ENCODE measurements at regions not wholly inside any gene's neighbourhood (a gene's known extent, or its start where the extent isn't known, plus 50 kb on each side); places are given as distances from the start of the nearest gene placed in this dataset.

GRCh38 chr7:33745934-33746333 lies 159.4 kb upstream of the BMPER start:
- H3K27ac ChIP-seq (ENCODE audit: low read depth, low read length): no peak overlapping the region
- no peaks in the 10 kb centered on the region for H3K36me3 ChIP-seq (ENCODE audit: control insufficient read depth in 5 of 5, insufficient read depth in 5 of 5, low read length in 5 of 5)
- H3K9me3 ChIP-seq (ENCODE audit: control insufficient read depth in 5 of 5, low read length in 5 of 5): peaks cover 0 to 6% (median 0%) of the 10 kb centered on the region in 5 donors
- peaks cover 0 to 13% (median 4%) of the 10 kb centered on the region in 5 donors for H3K4me1 ChIP-seq (ENCODE audit: control insufficient read depth in 5 of 5, insufficient read depth in 5 of 5, low read length in 5 of 5)
- H3K4me3 ChIP-seq (ENCODE audit: low read depth in 1 of 5, low read length in 5 of 5): no peak overlapping the region
- H3K27me3 ChIP-seq (ENCODE audit: control insufficient read depth in 5 of 5, insufficient read depth in 4 of 5, low read length in 5 of 5): no peaks in the 10 kb centered on the region
- H3K9ac ChIP-seq (ENCODE audit: low read length in 5 of 5): no peak overlapping the region

DNA sequence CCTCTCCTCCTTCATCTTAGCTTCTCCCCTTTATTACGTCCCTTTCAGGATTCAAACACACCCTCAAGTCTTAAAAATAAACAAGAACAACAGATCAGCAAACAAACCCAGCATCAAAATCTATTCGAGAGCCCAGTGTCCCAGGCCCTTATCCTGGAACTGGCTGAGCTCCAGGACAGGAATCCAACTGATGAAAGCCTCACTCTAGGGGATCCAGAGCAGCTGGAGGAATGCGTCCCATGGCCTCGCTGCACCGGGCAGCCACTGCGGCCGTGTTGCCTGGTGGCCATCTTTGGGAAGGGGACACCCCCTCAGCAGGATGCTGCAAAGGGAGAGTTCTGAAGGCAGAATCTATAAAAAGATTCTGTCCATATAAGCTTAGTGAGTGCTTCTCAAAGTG lies 156.5 kb upstream of the BMPER start:
- no peaks in the 10 kb centered on the region for H3K27me3 ChIP-seq (ENCODE audit: control insufficient read depth in 5 of 5, insufficient read depth in 4 of 5, low read length in 5 of 5)
- peaks cover 0 to 5% (median 3%) of the 10 kb centered on the region in 5 donors for H3K4me1 ChIP-seq (ENCODE audit: control insufficient read depth in 5 of 5, insufficient read depth in 5 of 5, low read length in 5 of 5)
- no peaks in the 10 kb centered on the region for H3K36me3 ChIP-seq (ENCODE audit: control insufficient read depth in 5 of 5, insufficient read depth in 5 of 5, low read length in 5 of 5)
- H3K27ac ChIP-seq (ENCODE audit: low read depth, low read length): no peak overlapping the region
- no peak overlapping the region for H3K9ac ChIP-seq (ENCODE audit: low read length in 5 of 5)
- no peak overlapping the region for H3K4me3 ChIP-seq (ENCODE audit: low read depth in 1 of 5, low read length in 5 of 5)
- H3K9me3 ChIP-seq (ENCODE audit: control insufficient read depth in 5 of 5, low read length in 5 of 5): peaks cover 0 to 5% (median 0%) of the 10 kb centered on the region in 5 donors

GRCh38 chr7:33750177-33750576 lies 155.2 kb upstream of the BMPER start:
- no peak overlapping the region for H3K27ac ChIP-seq (ENCODE audit: low read depth, low read length)
- H3K27me3 ChIP-seq (ENCODE audit: control insufficient read depth in 5 of 5, insufficient read depth in 4 of 5, low read length in 5 of 5): no peaks in the 10 kb centered on the region

GRCh38 chr7:33751443-33751842 lies 153.9 kb upstream of the BMPER start:
- H3K36me3 ChIP-seq (ENCODE audit: control insufficient read depth in 5 of 5, insufficient read depth in 5 of 5, low read length in 5 of 5): no peaks in the 10 kb centered on the region
- no peaks in the 10 kb centered on the region for H3K27me3 ChIP-seq (ENCODE audit: control insufficient read depth in 5 of 5, insufficient read depth in 4 of 5, low read length in 5 of 5)
- peaks cover 9 to 14% (median 10%) of the 10 kb centered on the region in 5 donors for H3K4me1 ChIP-seq (ENCODE audit: control insufficient read depth in 5 of 5, insufficient read depth in 5 of 5, low read length in 5 of 5)
- no peaks in the 10 kb centered on the region for H3K9me3 ChIP-seq (ENCODE audit: control insufficient read depth in 5 of 5, low read length in 5 of 5)
- H3K27ac ChIP-seq (ENCODE audit: low read depth, low read length): no peak overlapping the region
- no peak overlapping the region for H3K4me3 ChIP-seq (ENCODE audit: low read depth in 1 of 5, low read length in 5 of 5)
- H3K9ac ChIP-seq (ENCODE audit: low read length in 5 of 5): no peak overlapping the region

More at GRCh38 chr7:33750177-33750576, 155.2 kb upstream of the BMPER start:
- H3K36me3 ChIP-seq (ENCODE audit: control insufficient read depth in 5 of 5, insufficient read depth in 5 of 5, low read length in 5 of 5): no peaks in the 10 kb centered on the region
- no peaks in the 10 kb centered on the region for H3K9me3 ChIP-seq (ENCODE audit: control insufficient read depth in 5 of 5, low read length in 5 of 5)
- peaks cover 2 to 6% (median 5%) of the 10 kb centered on the region in 5 donors for H3K4me1 ChIP-seq (ENCODE audit: control insufficient read depth in 5 of 5, insufficient read depth in 5 of 5, low read length in 5 of 5)
- H3K9ac ChIP-seq (ENCODE audit: low read length in 5 of 5): no peak overlapping the region
- H3K4me3 ChIP-seq (ENCODE audit: low read depth in 1 of 5, low read length in 5 of 5): no peak overlapping the region

- no peaks in the 10 kb centered on the region for H3K9me3 ChIP-seq (ENCODE audit: control insufficient read depth in 5 of 5, low read length in 5 of 5)
Measured at GRCh38 chr7:33753881-33754525, 151.3 kb upstream of the BMPER start.

GRCh38 chr7:33754933-33755928 lies 150.1 kb upstream of the BMPER start:
- peak overlapping the region in 2 of 5 donors; percentile 38 to 44 for H3K9ac ChIP-seq (ENCODE audit: low read length in 5 of 5)
- H3K27me3 ChIP-seq (ENCODE audit: control insufficient read depth in 5 of 5, insufficient read depth in 4 of 5, low read length in 5 of 5): no peaks in the 10 kb centered on the region
- H3K4me1 ChIP-seq (ENCODE audit: control insufficient read depth in 5 of 5, insufficient read depth in 5 of 5, low read length in 5 of 5): peaks cover 10 to 22% (median 18%) of the 10 kb centered on the region in 5 donors
- H3K36me3 ChIP-seq (ENCODE audit: control insufficient read depth in 5 of 5, insufficient read depth in 5 of 5, low read length in 5 of 5): no peaks in the 10 kb centered on the region
- H3K9me3 ChIP-seq (ENCODE audit: control insufficient read depth in 5 of 5, low read length in 5 of 5): no peaks in the 10 kb centered on the region
- peak overlapping the region; percentile 60 for H3K27ac ChIP-seq (ENCODE audit: low read depth, low read length)
- peak overlapping the region in 1 of 5 donors; percentile 40 for H3K4me3 ChIP-seq (ENCODE audit: low read depth in 1 of 5, low read length in 5 of 5)

More at GRCh38 chr7:33753881-33754525, 151.3 kb upstream of the BMPER start:
- Histone ChIP-seq H3K27me3 (ENCODE audit: control insufficient read depth in 5 of 5, insufficient read depth in 4 of 5, low read length in 5 of 5) (no peaks in the 10 kb centered on the region), H3K4me1 (ENCODE audit: control insufficient read depth in 5 of 5, insufficient read depth in 5 of 5, low read length in 5 of 5) (peaks cover 10 to 22% (median 18%) of the 10 kb centered on the region in 5 donors), H3K36me3 (ENCODE audit: control insufficient read depth in 5 of 5, insufficient read depth in 5 of 5, low read length in 5 of 5) (no peaks in the 10 kb centered on the region), H3K27ac (ENCODE audit: low read depth, low read length) (no peak overlapping the region), H3K4me3 (ENCODE audit: low read depth in 1 of 5, low read length in 5 of 5) (no peak overlapping the region), H3K9ac (ENCODE audit: low read length in 5 of 5) (no peak overlapping the region)

- Histone ChIP-seq H3K9ac (ENCODE audit: low read length in 5 of 5) (no peak overlapping the region), H3K4me1 (ENCODE audit: control insufficient read depth in 5 of 5, insufficient read depth in 5 of 5, low read length in 5 of 5) (peaks cover 10 to 37% (median 31%) of the 10 kb centered on the region in 5 donors), H3K27ac (ENCODE audit: low read depth, low read length) (peak overlapping the region; percentile 51), H3K9me3 (ENCODE audit: control insufficient read depth in 5 of 5, low read length in 5 of 5) (no peaks in the 10 kb centered on the region), H3K27me3 (ENCODE audit: control insufficient read depth in 5 of 5, insufficient read depth in 4 of 5, low read length in 5 of 5) (no peaks in the 10 kb centered on the region), H3K36me3 (ENCODE audit: control insufficient read depth in 5 of 5, insufficient read depth in 5 of 5, low read length in 5 of 5) (no peaks in the 10 kb centered on the region), H3K4me3 (ENCODE audit: low read depth in 1 of 5, low read length in 5 of 5) (no peak overlapping the region)
Measured at GRCh38 chr7:33757050-33757449, 148.3 kb upstream of the BMPER start.

GRCh38 chr7:33757563-33758165 lies 147.7 kb upstream of the BMPER start:
- H3K9me3 ChIP-seq (ENCODE audit: control insufficient read depth in 5 of 5, low read length in 5 of 5): no peaks in the 10 kb centered on the region
- no peaks in the 10 kb centered on the region for H3K36me3 ChIP-seq (ENCODE audit: control insufficient read depth in 5 of 5, insufficient read depth in 5 of 5, low read length in 5 of 5)
- no peak overlapping the region for H3K4me3 ChIP-seq (ENCODE audit: low read depth in 1 of 5, low read length in 5 of 5)
- no peak overlapping the region for H3K9ac ChIP-seq (ENCODE audit: low read length in 5 of 5)
- peak overlapping the region; percentile 51 for H3K27ac ChIP-seq (ENCODE audit: low read depth, low read length)
- no peaks in the 10 kb centered on the region for H3K27me3 ChIP-seq (ENCODE audit: control insufficient read depth in 5 of 5, insufficient read depth in 4 of 5, low read length in 5 of 5)
- H3K4me1 ChIP-seq (ENCODE audit: control insufficient read depth in 5 of 5, insufficient read depth in 5 of 5, low read length in 5 of 5): peaks cover 10 to 43% (median 36%) of the 10 kb centered on the region in 5 donors

DNA sequence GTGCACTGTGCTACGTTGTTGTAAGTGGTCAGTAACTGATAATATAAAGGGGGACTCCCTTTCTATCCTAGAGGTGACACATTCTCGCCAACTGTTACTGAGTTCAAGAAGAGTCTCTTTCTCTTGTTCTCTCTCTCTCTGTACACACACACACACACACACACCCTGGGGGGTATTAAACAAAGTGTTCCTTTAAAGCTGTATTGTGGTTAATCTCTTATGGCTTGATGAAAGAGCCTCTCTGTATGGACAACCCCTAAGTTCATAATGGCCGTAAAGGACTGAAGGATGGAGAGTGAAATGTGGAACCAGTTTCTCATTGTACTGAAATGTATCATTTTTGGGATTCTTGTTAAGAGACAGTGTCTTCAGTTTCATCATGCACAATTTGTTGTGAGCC lies 145.2 kb upstream of the BMPER start:
- Histone ChIP-seq H3K27me3 (ENCODE audit: control insufficient read depth in 5 of 5, insufficient read depth in 4 of 5, low read length in 5 of 5) (no peaks in the 10 kb centered on the region), H3K9me3 (ENCODE audit: control insufficient read depth in 5 of 5, low read length in 5 of 5) (no peaks in the 10 kb centered on the region), H3K4me1 (ENCODE audit: control insufficient read depth in 5 of 5, insufficient read depth in 5 of 5, low read length in 5 of 5) (peaks cover 5 to 46% (median 40%) of the 10 kb centered on the region in 5 donors), H3K4me3 (ENCODE audit: low read depth in 1 of 5, low read length in 5 of 5) (no peak overlapping the region), H3K27ac (ENCODE audit: low read depth, low read length) (no peak overlapping the region), H3K36me3 (ENCODE audit: control insufficient read depth in 5 of 5, insufficient read depth in 5 of 5, low read length in 5 of 5) (no peaks in the 10 kb centered on the region), H3K9ac (ENCODE audit: low read length in 5 of 5) (no peak overlapping the region)
